ENCODE measurements at regions not wholly inside any gene's neighbourhood (a gene's known extent, or its start where the extent isn't known, plus 50 kb on each side); places are given as distances from the start of the nearest gene placed in this dataset.

DNA sequence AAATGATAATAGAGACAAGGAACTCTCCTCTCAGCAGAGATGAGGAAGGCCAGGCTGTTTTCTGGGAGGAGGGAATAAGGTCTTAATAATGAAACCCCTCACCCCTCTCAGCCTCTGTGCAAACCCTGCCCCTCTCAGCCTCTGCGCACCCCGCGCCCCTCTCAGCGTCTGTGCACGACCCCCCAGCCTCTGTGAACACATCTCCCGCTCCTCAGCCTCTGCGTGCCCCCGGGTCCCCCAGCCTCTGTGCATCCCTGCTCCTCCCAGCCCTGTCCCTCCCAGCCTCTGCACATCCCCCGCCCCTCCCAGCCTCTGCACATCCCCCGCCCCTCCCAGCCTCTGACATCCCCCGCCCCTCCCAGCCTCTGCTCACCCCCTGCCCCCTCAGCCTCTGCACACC is 837.8 kb downstream of the TBC1D22A start:
- H3K4me3 ChIP-seq (ENCODE audit: low read length, poor library complexity, severe bottlenecking) = no peak overlapping the region
- no peaks in the 10 kb centered on the region for H3F3A ChIP-seq (ENCODE audit: low read depth)
- no peak overlapping the region for H3K9ac ChIP-seq (ENCODE audit: low read depth, low read length, poor library complexity, severe bottlenecking)
- no peak overlapping the region for H3K4me2 ChIP-seq (ENCODE audit: low read depth, low read length, poor library complexity, severe bottlenecking)
- no peak overlapping the region for H2AFZ ChIP-seq (ENCODE audit: low read length)
- H3K36me3 ChIP-seq (ENCODE audit: insufficient read depth, low read length) = no peaks in the 10 kb centered on the region
- TF ChIP-seq, protein P1, sequence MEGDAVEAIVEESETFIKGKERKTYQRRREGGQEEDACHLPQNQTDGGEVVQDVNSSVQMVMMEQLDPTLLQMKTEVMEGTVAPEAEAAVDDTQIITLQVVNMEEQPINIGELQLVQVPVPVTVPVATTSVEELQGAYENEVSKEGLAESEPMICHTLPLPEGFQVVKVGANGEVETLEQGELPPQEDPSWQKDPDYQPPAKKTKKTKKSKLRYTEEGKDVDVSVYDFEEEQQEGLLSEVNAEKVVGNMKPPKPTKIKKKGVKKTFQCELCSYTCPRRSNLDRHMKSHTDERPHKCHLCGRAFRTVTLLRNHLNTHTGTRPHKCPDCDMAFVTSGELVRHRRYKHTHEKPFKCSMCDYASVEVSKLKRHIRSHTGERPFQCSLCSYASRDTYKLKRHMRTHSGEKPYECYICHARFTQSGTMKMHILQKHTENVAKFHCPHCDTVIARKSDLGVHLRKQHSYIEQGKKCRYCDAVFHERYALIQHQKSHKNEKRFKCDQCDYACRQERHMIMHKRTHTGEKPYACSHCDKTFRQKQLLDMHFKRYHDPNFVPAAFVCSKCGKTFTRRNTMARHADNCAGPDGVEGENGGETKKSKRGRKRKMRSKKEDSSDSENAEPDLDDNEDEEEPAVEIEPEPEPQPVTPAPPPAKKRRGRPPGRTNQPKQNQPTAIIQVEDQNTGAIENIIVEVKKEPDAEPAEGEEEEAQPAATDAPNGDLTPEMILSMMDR (conservative IDR thresholded peaks at IDR 0.05; ENCODE audit: low read length) = no peak
- no peak for TF ChIP-seq EZH2phosphoT487 (IDR thresholded peaks at IDR 0.05; ENCODE audit: borderline replicate concordance)
- no peaks in the 10 kb centered on the region for H3K79me2 ChIP-seq (ENCODE audit: insufficient read depth, low read length)
- no peaks in the 10 kb centered on the region for H3K27me3 ChIP-seq (ENCODE audit: insufficient read depth, low read length, poor library complexity, severe bottlenecking)
- no peaks in the 10 kb centered on the region for H3K4me1 ChIP-seq (ENCODE audit: insufficient read depth, low read length, poor library complexity, severe bottlenecking)
- no peaks in the 10 kb centered on the region for H3K9me2 ChIP-seq (replicated peaks; ENCODE audit: low read depth, low read length)
- H4K20me1 ChIP-seq (ENCODE audit: insufficient read depth, low read length, poor library complexity, severe bottlenecking) = no peaks in the 10 kb centered on the region
- peaks cover 12% of the 10 kb centered on the region; the same call in 1 of the 2 replicates for H3K9me3 ChIP-seq (ENCODE audit: insufficient read depth, low read depth, low read length)

DNA sequence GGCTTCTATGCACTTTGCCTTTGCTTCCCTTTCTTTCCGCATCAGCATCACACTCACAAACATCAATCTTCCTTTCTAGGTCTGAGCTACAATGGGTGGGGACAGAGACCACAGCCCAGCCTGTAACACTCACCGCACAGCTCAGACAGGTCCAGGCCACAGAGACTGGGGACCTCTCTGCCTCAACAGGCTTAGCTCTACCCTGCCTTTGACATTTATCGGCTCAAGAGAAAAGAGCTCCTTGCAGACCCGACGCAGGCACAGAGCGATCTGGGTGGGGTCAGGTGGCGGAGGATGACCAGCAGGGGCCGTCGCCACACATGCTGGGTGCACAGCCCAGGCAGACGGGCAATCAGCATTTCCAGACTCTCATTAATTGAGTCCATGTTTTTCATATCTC is 837.3 kb downstream of the TBC1D22A start:
- no peak for TF ChIP-seq EZH2phosphoT487 (IDR thresholded peaks at IDR 0.05; ENCODE audit: borderline replicate concordance)
- TF ChIP-seq, protein P1 (conservative IDR thresholded peaks at IDR 0.05; ENCODE audit: low read length) = no peak
- Histone ChIP-seq H3K36me3 (ENCODE audit: insufficient read depth, low read length) (no peaks in the 10 kb centered on the region), H3K27me3 (ENCODE audit: insufficient read depth, low read length, poor library complexity, severe bottlenecking) (no peaks in the 10 kb centered on the region), H3K4me2 (ENCODE audit: low read depth, low read length, poor library complexity, severe bottlenecking) (no peak overlapping the region), H3K4me3 (ENCODE audit: low read length, poor library complexity, severe bottlenecking) (no peak overlapping the region), H3K9me2 (replicated peaks; ENCODE audit: low read depth, low read length) (no peaks in the 10 kb centered on the region), H3F3A (ENCODE audit: low read depth) (no peaks in the 10 kb centered on the region), H3K9me3 (ENCODE audit: insufficient read depth, low read depth, low read length) (peaks cover 12% of the 10 kb centered on the region; the same call in 1 of the 2 replicates), H2AFZ (ENCODE audit: low read length) (no peak overlapping the region), H3K9ac (ENCODE audit: low read depth, low read length, poor library complexity, severe bottlenecking) (no peak overlapping the region), H3K79me2 (ENCODE audit: insufficient read depth, low read length) (no peaks in the 10 kb centered on the region), H3K4me1 (ENCODE audit: insufficient read depth, low read length, poor library complexity, severe bottlenecking) (no peaks in the 10 kb centered on the region), H4K20me1 (ENCODE audit: insufficient read depth, low read length, poor library complexity, severe bottlenecking) (no peaks in the 10 kb centered on the region)

DNA sequence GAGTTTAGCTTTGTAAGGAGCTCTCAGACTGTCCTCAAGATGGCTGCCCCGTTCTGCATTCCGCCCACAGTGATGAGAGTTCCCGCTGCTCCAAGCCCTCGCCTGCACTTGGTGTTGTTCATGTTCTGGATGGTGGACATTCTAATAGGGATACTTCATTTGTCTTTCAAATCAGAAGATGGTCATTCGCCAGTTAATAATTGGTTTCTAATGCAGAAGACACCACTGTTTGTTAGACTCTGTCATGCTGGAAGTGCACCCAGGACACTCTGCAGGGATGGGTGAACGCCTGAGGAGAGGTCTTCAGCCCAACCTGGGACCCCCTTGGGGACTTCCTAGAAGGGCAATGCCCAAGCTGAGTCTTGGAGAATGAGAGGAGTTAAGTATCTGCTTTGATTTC is 836.4 kb downstream of the TBC1D22A start:
- Histone ChIP-seq H4K20me1 (ENCODE audit: insufficient read depth, low read length, poor library complexity, severe bottlenecking) (no peaks in the 10 kb centered on the region), H3K27me3 (ENCODE audit: insufficient read depth, low read length, poor library complexity, severe bottlenecking) (no peaks in the 10 kb centered on the region), H3K4me2 (ENCODE audit: low read depth, low read length, poor library complexity, severe bottlenecking) (no peak overlapping the region), H3K4me1 (ENCODE audit: insufficient read depth, low read length, poor library complexity, severe bottlenecking) (no peaks in the 10 kb centered on the region), H3K9me3 (ENCODE audit: insufficient read depth, low read depth, low read length) (peaks cover 12% of the 10 kb centered on the region; the same call in 1 of the 2 replicates), H3K9me2 (replicated peaks; ENCODE audit: low read depth, low read length) (no peaks in the 10 kb centered on the region), H3K36me3 (ENCODE audit: insufficient read depth, low read length) (no peaks in the 10 kb centered on the region), H3F3A (ENCODE audit: low read depth) (no peaks in the 10 kb centered on the region), H3K9ac (ENCODE audit: low read depth, low read length, poor library complexity, severe bottlenecking) (no peak overlapping the region), H3K4me3 (ENCODE audit: low read length, poor library complexity, severe bottlenecking) (no peak overlapping the region), H2AFZ (ENCODE audit: low read length) (no peak overlapping the region), H3K79me2 (ENCODE audit: insufficient read depth, low read length) (no peaks in the 10 kb centered on the region)
- no peak for TF ChIP-seq EZH2phosphoT487 (IDR thresholded peaks at IDR 0.05; ENCODE audit: borderline replicate concordance)
- TF ChIP-seq, protein P1 (conservative IDR thresholded peaks at IDR 0.05; ENCODE audit: low read length) = no peak
